WERI-Rb-1 (cell line): ENCODE measurements at regions not wholly inside any gene's neighbourhood (a gene's known extent, or its start where the extent isn't known, plus 50 kb on each side); places are given as distances from the start of the nearest gene placed in this dataset.

ENCODE experiments used
- DNase-seq: peaks from one replicate; pipeline ENCODE4 v3.0.0-alpha.2; 2020
- H3K27ac ChIP-seq: fragments of 250-450 bp; sonication (Bioruptor Pico); 2 replicates; pipeline ENCODE4 v1.5.1; 2020; ENCODE audit warnings: mild to moderate bottlenecking, moderate library complexity
- H3K27me3 ChIP-seq: fragments of 250-450 bp; sonication (Bioruptor Pico); 2 replicates; pipeline ENCODE4 v1.5.1; 2021; ENCODE audit warnings: mild to moderate bottlenecking, low read depth, moderate library complexity; ENCODE audit not compliant: insufficient read depth, severe bottlenecking
- H3K36me3 ChIP-seq: fragments of 250-450 bp; sonication (Bioruptor Pico); 2 replicates; pipeline ENCODE4 v1.5.1; 2020; ENCODE audit warnings: mild to moderate bottlenecking, moderate library complexity
- H3K4me3 ChIP-seq: 2 replicates; pipeline ENCODE4 v1.5.1; 2011; ENCODE audit warnings: low read depth, mild to moderate bottlenecking, control low read depth, low read length
- H3K9me3 ChIP-seq: fragments of 250-450 bp; sonication (Bioruptor Pico); 2 replicates; pipeline ENCODE4 v1.5.1; 2021; ENCODE audit warnings: mild to moderate bottlenecking, moderate library complexity; ENCODE audit not compliant: severe bottlenecking
- CTCF ChIP-seq: IDR thresholded peaks from 2 replicates; pipeline ENCODE4 v1.5.1; 2011; ENCODE audit warnings: low read depth, mild to moderate bottlenecking, control low read depth, inconsistent platforms, low read length

DNA sequence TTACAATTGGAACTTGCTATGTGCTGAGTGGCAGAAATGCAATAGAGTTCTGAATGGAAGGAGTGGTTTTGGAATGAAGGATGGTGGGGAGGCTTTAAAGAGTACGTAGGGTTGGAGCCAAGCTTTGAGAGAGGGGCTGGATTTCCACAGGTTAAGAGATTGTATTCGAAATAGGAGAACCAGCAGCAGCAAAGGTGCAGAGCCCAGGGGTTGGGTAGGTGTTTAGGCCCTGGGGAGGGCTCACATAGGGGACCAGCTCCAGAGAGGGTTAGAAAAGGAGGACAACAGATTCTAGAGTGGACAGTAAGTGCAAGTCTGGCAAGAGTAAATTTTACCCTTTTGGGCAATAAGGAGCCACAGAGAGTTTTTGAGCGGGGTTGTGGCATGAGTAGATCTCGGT, 297.2 kb downstream of the RPS24 start:
- H3K36me3 ChIP-seq: no peaks in the 10 kb centered on the region
- TF ChIP-seq CTCF: no peak
- H3K9me3 ChIP-seq: peaks cover 10% of the 10 kb centered on the region
- H3K4me3 ChIP-seq: no peak overlapping the region
- DNase-seq: no peak
- H3K27me3 ChIP-seq: no peaks in the 10 kb centered on the region
- H3K27ac ChIP-seq: no peak overlapping the region

GRCh38 chr10:78331391-78331922, 297.8 kb downstream of the RPS24 start:
- H3K9me3 ChIP-seq: peaks cover 10% of the 10 kb centered on the region
- no peak overlapping the region for H3K4me3 ChIP-seq
- no peaks in the 10 kb centered on the region for H3K27me3 ChIP-seq
- H3K36me3 ChIP-seq: no peaks in the 10 kb centered on the region
- H3K27ac ChIP-seq: no peak overlapping the region
- TF ChIP-seq CTCF: no peak
- DNase-seq: no peak

DNA sequence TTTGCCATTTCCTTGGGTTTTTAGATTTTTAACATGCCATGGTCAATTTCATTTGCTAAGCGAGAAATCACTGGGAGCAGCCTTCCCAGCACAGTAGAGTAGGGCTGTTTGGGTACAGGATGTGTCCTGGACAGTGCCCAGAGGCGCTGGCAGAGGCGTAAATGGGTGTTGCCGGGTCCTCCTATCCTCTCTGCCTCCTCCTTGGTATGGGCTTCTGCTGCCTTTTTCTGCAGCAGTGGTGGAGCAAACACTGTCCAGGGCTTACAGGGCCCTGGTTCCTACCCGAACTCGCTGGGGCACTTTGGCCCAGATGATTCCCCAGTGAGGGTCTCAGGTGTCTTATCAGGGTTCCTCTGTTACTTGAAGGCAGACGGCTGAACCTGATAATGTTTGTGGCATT, 298.3 kb downstream of the RPS24 start:
- H3K36me3 ChIP-seq: no peaks in the 10 kb centered on the region
- H3K27ac ChIP-seq: no peak overlapping the region
- H3K9me3 ChIP-seq: peaks cover 10% of the 10 kb centered on the region
- TF ChIP-seq CTCF: no peak
- H3K27me3 ChIP-seq: no peaks in the 10 kb centered on the region
- no peak for DNase-seq
- no peak overlapping the region for H3K4me3 ChIP-seq

GRCh38 chr10:78332657-78333056, 299.0 kb downstream of the RPS24 start:
- no peaks in the 10 kb centered on the region for H3K36me3 ChIP-seq
- no peak for DNase-seq
- H3K4me3 ChIP-seq: no peak overlapping the region
- H3K9me3 ChIP-seq: peaks cover 8% of the 10 kb centered on the region
- no peak overlapping the region for H3K27ac ChIP-seq
- no peak for TF ChIP-seq CTCF
- no peaks in the 10 kb centered on the region for H3K27me3 ChIP-seq

- H3K9me3 ChIP-seq: peaks cover 4% of the 10 kb centered on the region
- H3K4me3 ChIP-seq: no peak overlapping the region
- no peak overlapping the region for H3K27ac ChIP-seq
- H3K27me3 ChIP-seq: no peaks in the 10 kb centered on the region
- no peaks in the 10 kb centered on the region for H3K36me3 ChIP-seq
- no peak for DNase-seq
- no peak for TF ChIP-seq CTCF
These were observed 299.9 kb downstream of the RPS24 start for GRCh38 chr10:78333362-78334143.

- DNase-seq: no peak
- Histone ChIP-seq H3K36me3 (no peaks in the 10 kb centered on the region), H3K27ac (no peak overlapping the region), H3K9me3 (peaks cover 4% of the 10 kb centered on the region), H3K27me3 (no peaks in the 10 kb centered on the region), H3K4me3 (no peak overlapping the region)
- TF ChIP-seq CTCF: no peak
These were observed 301.7 kb downstream of the RPS24 start for GRCh38 chr10:78335371-78335690.
